ENCODE measurements at regions not wholly inside any gene's neighbourhood (a gene's known extent, or its start where the extent isn't known, plus 50 kb on each side); places are given as distances from the start of the nearest gene placed in this dataset.
"Not testable (repeated sequence)": the region's sequence is repeated elsewhere in the genome, so short reads cannot be mapped to it uniquely, and the experiment has no call there.

DNA sequence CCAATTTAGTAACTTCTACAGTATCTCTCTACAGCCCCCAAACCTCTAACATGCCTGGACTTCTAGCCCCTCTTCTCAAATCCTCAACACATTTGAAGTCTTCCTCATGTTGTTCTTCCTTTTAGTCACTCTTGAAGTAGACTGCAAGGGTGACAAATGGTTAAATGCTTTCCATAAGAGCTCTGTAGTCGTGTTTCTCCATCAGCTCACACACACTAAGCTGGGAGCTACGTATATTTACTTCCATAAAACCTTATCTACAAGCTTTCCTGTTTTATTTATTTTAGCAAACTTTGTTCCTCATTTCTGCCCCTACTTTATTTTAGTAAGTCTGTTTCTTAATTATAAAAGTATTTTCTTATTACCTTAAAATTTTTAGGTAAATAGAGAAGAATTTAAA is 49.9 kb upstream of the NOTCH2NLA start:
- not testable (repeated sequence) for H3K36me3 ChIP-seq (ENCODE audit: insufficient read depth, low read length); H3K4me1 ChIP-seq (ENCODE audit: insufficient read depth, low read length); H3K27me3 ChIP-seq (ENCODE audit: control insufficient read depth in 1 of 2, insufficient read depth in 2 of 2, low read length in 2 of 2); H3K4me3 ChIP-seq (ENCODE audit: low read depth in 1 of 2, low read length in 2 of 2); H3K9me3 ChIP-seq (ENCODE audit: low read length); H3K27ac ChIP-seq (ENCODE audit: low read depth, low read length); H3K9ac ChIP-seq (ENCODE audit: low read length)

All from muscle layer of colon (tissue), 2 donors.